ENCODE measurements at regions not wholly inside any gene's neighbourhood (a gene's known extent, or its start where the extent isn't known, plus 50 kb on each side); places are given as distances from the start of the nearest gene placed in this dataset.

DNA sequence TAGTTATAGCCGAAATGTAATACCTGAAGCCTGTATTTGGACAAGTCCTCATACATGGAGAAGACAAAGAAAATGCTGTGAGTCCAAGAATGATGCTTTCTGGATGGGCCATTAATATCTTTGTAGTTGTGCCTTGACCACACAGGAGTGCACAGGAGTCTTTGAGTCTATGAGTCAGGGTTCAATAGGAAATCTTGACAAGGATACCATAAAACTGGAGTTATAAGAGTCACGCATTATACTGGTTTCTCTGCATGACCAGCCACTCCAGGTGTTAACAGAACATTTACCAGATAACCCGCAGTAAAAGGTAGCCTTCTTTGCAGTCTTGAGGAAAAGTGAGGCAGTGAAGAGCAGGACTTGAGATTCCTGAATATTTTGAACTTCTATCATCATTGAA lies 464.6 kb upstream of the PKN2 start:
- no peak overlapping the region for H3K4me3 ChIP-seq (ENCODE audit: low read depth, poor library complexity, severe bottlenecking)
- WGBS, 2 donors, result 88 to 92% methylated on average over 3 of the region's 3 CpGs
- no peak for TF ChIP-seq POLR2A (IDR thresholded peaks at IDR 0.05)
- TF ChIP-seq, protein P1, sequence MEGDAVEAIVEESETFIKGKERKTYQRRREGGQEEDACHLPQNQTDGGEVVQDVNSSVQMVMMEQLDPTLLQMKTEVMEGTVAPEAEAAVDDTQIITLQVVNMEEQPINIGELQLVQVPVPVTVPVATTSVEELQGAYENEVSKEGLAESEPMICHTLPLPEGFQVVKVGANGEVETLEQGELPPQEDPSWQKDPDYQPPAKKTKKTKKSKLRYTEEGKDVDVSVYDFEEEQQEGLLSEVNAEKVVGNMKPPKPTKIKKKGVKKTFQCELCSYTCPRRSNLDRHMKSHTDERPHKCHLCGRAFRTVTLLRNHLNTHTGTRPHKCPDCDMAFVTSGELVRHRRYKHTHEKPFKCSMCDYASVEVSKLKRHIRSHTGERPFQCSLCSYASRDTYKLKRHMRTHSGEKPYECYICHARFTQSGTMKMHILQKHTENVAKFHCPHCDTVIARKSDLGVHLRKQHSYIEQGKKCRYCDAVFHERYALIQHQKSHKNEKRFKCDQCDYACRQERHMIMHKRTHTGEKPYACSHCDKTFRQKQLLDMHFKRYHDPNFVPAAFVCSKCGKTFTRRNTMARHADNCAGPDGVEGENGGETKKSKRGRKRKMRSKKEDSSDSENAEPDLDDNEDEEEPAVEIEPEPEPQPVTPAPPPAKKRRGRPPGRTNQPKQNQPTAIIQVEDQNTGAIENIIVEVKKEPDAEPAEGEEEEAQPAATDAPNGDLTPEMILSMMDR (IDR thresholded peaks at IDR 0.05), result no peak
- intact Hi-C loops (cut with DNase I; ENCODE audit: low total_unique reads), result no loop called here
- DNase-seq (ENCODE audit: low spot score in 2 of 2), result no peak

DNA sequence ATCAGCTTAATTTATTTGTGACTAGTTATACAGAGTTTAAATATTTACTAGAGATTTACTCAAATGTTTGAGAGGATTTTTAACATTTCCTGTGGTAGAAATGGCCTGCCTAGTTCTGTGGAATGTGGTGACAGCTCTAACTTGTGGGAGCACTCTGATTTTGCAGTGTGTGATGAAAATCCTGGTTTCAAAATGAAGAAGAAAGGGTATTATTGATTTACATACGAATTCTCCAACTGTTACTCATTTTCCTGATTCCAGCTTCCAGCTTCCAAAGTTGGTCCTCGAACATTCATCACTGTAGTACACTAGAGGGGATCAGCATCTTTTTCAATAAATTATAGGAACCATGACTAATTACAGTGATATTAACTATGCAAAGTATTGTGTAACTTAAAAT lies 462.7 kb upstream of the PKN2 start:
- DNase-seq (ENCODE audit: low spot score in 2 of 2), result no peak
- WGBS, 2 donors, result 71 to 77% methylated on average over 2 of the region's 2 CpGs
- H3K4me3 ChIP-seq (ENCODE audit: low read depth, poor library complexity, severe bottlenecking), result no peak overlapping the region
- TF ChIP-seq, protein P1 (IDR thresholded peaks at IDR 0.05), result no peak
- no peak for TF ChIP-seq POLR2A (IDR thresholded peaks at IDR 0.05)
- intact Hi-C loops (cut with DNase I; ENCODE audit: low total_unique reads), result no loop called here

DNA sequence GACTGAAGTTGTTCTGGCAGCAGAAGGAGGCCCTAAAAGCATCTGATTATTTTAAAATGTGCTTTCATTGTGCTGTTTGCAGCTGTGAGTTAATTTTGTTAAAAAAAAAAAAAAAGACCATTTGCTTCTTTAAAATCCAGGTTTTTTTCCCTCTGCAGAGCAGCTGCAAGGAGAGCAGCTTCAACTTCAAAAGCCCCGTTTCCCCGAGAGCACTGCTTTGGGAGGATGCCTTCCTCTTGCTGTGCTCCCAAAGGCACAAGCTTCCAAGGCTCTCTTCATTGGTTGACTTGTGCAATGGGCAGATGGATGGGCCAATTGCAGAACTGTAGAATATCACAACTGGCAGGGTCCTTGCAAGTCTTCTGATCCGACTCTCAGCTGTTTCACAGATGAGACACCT lies 459.2 kb upstream of the PKN2 start:
- DNase-seq (ENCODE audit: low spot score in 2 of 2), result no peak
- no peak overlapping the region for H3K4me3 ChIP-seq (ENCODE audit: low read depth, poor library complexity, severe bottlenecking)
- intact Hi-C loops (cut with DNase I; ENCODE audit: low total_unique reads), result no loop called here
- WGBS, 2 donors, result 75 to 79% methylated on average over 3 of the region's 3 CpGs
- no peak for TF ChIP-seq POLR2A (IDR thresholded peaks at IDR 0.05)
- TF ChIP-seq, protein P1 (IDR thresholded peaks at IDR 0.05), result no peak

DNA sequence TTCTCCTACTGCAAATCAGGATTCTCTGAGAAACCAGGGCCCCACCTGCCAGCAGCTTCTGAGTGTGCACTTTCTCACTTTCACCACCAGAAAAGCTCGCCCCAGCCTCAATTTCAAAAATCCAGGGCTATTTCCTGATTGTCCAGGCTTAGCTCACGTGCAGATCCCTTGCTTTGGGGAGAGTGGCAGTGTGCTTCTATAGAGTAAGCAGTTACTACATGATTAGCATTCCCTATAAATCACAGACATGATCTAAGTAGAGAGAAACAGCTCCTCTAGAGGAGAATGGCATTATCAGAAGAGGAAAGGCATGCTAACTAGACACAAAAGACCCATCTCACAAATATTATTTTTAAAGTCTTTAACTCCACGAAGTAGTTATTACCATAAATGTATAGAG lies 456.0 kb upstream of the PKN2 start:
- intact Hi-C loops (cut with DNase I; ENCODE audit: low total_unique reads), result no loop called here
- H3K4me3 ChIP-seq (ENCODE audit: low read depth, poor library complexity, severe bottlenecking), result no peak overlapping the region
- DNase-seq (ENCODE audit: low spot score in 2 of 2), result no peak
- 48 to 55% methylated on average over 3 of the region's 3 CpGs for WGBS, 2 donors
- TF ChIP-seq, protein P1 (IDR thresholded peaks at IDR 0.05), result no peak
- TF ChIP-seq POLR2A (IDR thresholded peaks at IDR 0.05), result no peak

DNA sequence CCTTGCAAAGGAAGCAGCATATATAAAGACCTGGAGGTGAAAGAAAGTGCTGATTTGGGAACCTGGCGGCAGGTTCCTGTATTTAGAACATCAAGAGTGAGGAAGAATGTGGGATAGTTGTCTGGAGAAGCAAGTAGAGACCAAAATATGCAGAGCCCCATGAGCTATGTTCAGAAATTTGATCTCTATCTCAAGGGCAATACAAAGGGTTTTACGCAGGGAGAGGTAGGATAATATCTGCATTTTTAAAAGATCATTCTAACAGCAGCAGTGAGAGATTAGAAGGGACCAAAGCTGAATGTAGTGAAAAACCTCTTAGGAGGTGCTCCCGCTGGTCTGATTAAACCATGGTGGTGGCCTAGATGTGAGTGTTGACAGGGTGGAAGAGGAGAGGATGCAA lies 453.9 kb upstream of the PKN2 start:
- WGBS, 2 donors, result 86 to 87% methylated on average over 3 of the region's 3 CpGs
- no peak for DNase-seq (ENCODE audit: low spot score in 2 of 2)
- TF ChIP-seq, protein P1 (IDR thresholded peaks at IDR 0.05), result no peak
- TF ChIP-seq POLR2A (IDR thresholded peaks at IDR 0.05), result no peak

DNA sequence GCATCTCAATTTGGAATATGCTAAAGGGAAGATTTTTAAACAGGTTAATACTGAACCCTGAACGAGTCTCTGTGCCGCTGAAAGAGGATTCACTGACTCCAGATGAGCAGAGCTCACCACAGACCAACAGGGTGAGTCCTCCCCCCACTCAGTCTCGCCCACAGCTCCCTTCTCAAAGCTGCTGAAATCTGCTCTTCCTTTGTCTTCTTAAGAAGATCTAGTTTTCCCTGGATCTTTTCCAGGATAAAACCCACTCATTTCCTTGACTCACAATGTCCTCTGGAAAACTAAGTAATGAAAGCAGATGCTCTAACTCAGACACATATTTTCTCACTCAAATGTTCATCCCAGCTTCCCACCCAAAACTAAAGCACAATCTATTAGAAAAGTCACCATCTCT lies 447.0 kb upstream of the PKN2 start:
- whole genome bisulfite sequencing, 2 donors, result 37 to 44% methylated on average over 3 of the region's 3 CpGs
- TF ChIP-seq POLR2A (IDR thresholded peaks at IDR 0.05), result no peak
- TF ChIP-seq, protein P1 (IDR thresholded peaks at IDR 0.05), result no peak
- no peak for DNase-seq (ENCODE audit: low spot score in 2 of 2)
- H3K4me3 ChIP-seq (ENCODE audit: low read depth, poor library complexity, severe bottlenecking), result no peak overlapping the region
- intact Hi-C loops (cut with DNase I; ENCODE audit: low total_unique reads), result no loop called here

More for the DNA sequence above, 453.9 kb upstream of the PKN2 start:
- intact Hi-C loops (cut with DNase I; ENCODE audit: low total_unique reads), result no loop called here
- no peak overlapping the region for H3K4me3 ChIP-seq (ENCODE audit: low read depth, poor library complexity, severe bottlenecking)

All from lower leg skin (tissue), 4 donors.